H1 (cell line): ENCODE measurements at regions not wholly inside any gene's neighbourhood (a gene's known extent, or its start where the extent isn't known, plus 50 kb on each side); places are given as distances from the start of the nearest gene placed in this dataset.

Source experiments
- CTCF ChIA-PET: fragments of 300-600 bp; sonication (Branson Sonifier 250); formaldehyde crosslinking; loops from one replicate; lab custom pipeline; 2021; ENCODE audit not compliant: partially characterized antibody; lab: Charles Lee
- POLR2A ChIA-PET: fragments of 300-600 bp; sonication (Branson Sonifier 250); formaldehyde crosslinking; loops from one replicate; lab custom pipeline; 2021; ENCODE audit warnings: inconsistent platforms; ENCODE audit not compliant: partially characterized antibody; lab: Charles Lee
- DNase-seq, 2 experiments: peaks; one replicate each; pipeline versions ENCODE4 v3.0.0 to v3.0.0-alpha.2; 2010 to 2022; ENCODE audit warnings: low spot score in 2 of 2, low read depth in 1 of 2, mixed read lengths in 1 of 2
- FAIRE-seq: peaks from 2 replicates; lab custom pipeline; 2011; peaks lifted over from hg19 to GRCh38; lab: Jason Lieb, UNC
- H2AFZ ChIP-seq: 2 replicates; pipeline ENCODE4 v1.8.1; 2012; ENCODE audit warnings: low read length, inconsistent platforms
- H2AK5ac ChIP-seq: 2 replicates; pipeline ENCODE4 v1.6.1; 2013; ENCODE audit warnings: low read depth, low read length
- H2BK120ac ChIP-seq: replicated peaks from 2 replicates; pipeline ENCODE3; 2013; ENCODE audit warnings: low read depth, low read length, inconsistent platforms
- H2BK12ac ChIP-seq: 2 replicates; pipeline ENCODE4 v1.6.1; 2013; ENCODE audit warnings: low read depth, low read length
- H2BK15ac ChIP-seq: 2 replicates; pipeline ENCODE4 v1.6.1; 2013; ENCODE audit warnings: low read length
- H2BK20ac ChIP-seq: 2 replicates; pipeline ENCODE4 v1.6.1; 2013; ENCODE audit warnings: low read length
- H2BK5ac ChIP-seq: 2 replicates; pipeline ENCODE4 v1.6.1; 2013; ENCODE audit warnings: low read depth, low read length
- H3K14ac ChIP-seq: 2 replicates; pipeline ENCODE4 v1.6.1; 2013; ENCODE audit warnings: inconsistent platforms; ENCODE audit not compliant: insufficient read length
- H3K18ac ChIP-seq: 2 replicates; pipeline ENCODE4 v1.6.1; 2013; ENCODE audit warnings: low read length; ENCODE audit errors: extremely low read depth
- H3K23ac ChIP-seq: 2 replicates; pipeline ENCODE4 v1.6.1; 2013; ENCODE audit warnings: inconsistent platforms; ENCODE audit not compliant: insufficient read length
- H3K23me2 ChIP-seq: 2 replicates; pipeline ENCODE4 v1.6.1; 2013; ENCODE audit warnings: low read depth, low read length
- H3K27ac ChIP-seq: 2 replicates; pipeline ENCODE4 v1.6.1; 2011; ENCODE audit warnings: low read depth, low read length, inconsistent platforms
- H3K27me3 ChIP-seq, 4 experiments: replicated peaks in 1 of 4; 1 replicate in 1 of 4; 2 replicates in 3 of 4; pipeline versions ENCODE4 v1.6.1 to v1.8.1; 2011 to 2013; ENCODE audit warnings: low read length in 3 of 4, mild to moderate bottlenecking in 3 of 4, inconsistent platforms in 2 of 4, mixed read lengths in 2 of 4, moderate library complexity in 1 of 4; ENCODE audit not compliant: control insufficient read depth in 3 of 4, insufficient read depth in 3 of 4; ENCODE audit errors: extremely low read depth in 1 of 4
- H3K36me3 ChIP-seq, 4 experiments: 2 replicates each; pipeline versions ENCODE4 v1.6.1 to v1.8.1; 2011 to 2013; ENCODE audit warnings: mild to moderate bottlenecking in 4 of 4, low read length in 3 of 4, moderate library complexity in 2 of 4, control low read depth in 1 of 4, inconsistent platforms in 1 of 4; ENCODE audit not compliant: insufficient read depth in 4 of 4, control insufficient read depth in 2 of 4
- H3K4ac ChIP-seq: replicated peaks from 2 replicates; pipeline ENCODE3; 2013; ENCODE audit warnings: low read length, low read depth, mixed read lengths, inconsistent platforms; ENCODE audit not compliant: insufficient read length
- H3K4me1 ChIP-seq, 4 experiments: replicated peaks in 1 of 4; 1 replicate in 1 of 4; 2 replicates in 3 of 4; pipeline versions ENCODE4 v1.6.1 to v1.8.1; 2011 to 2013; ENCODE audit warnings: low read length in 3 of 4, inconsistent platforms in 2 of 4, mixed read lengths in 1 of 4; ENCODE audit not compliant: insufficient read depth in 4 of 4, control insufficient read depth in 3 of 4
- H3K4me2 ChIP-seq, 2 experiments: 2 replicates each; pipeline versions ENCODE4 v1.6.1 to v1.8.1; 2011 to 2013; ENCODE audit warnings: low read depth in 2 of 2, low read length in 2 of 2, control low read depth in 1 of 2, inconsistent platforms in 1 of 2, mild to moderate bottlenecking in 1 of 2; ENCODE audit not compliant: insufficient read depth in 1 of 2
- H3K4me3 ChIP-seq, 4 experiments: fragments of 200-600, 300-600 bp in 1 of 4; sonication (generic), shearing (Covaris generic), sonication (Bioruptor Twin) in 1 of 4; 2 replicates each; pipeline versions ENCODE4 v1.5.1 to v1.8.1; 2011 to 2016; ENCODE audit warnings: low read length in 4 of 4, low read depth in 3 of 4, control low read depth in 2 of 4, inconsistent platforms in 2 of 4, mild to moderate bottlenecking in 2 of 4, mixed read lengths in 1 of 4, moderate library complexity in 1 of 4; ENCODE audit not compliant: insufficient read depth in 2 of 4; ENCODE audit errors: extremely low read depth in 1 of 4
- H3K56ac ChIP-seq: replicated peaks from 2 replicates; pipeline ENCODE3; 2013; ENCODE audit warnings: low read depth, mild to moderate bottlenecking, mixed read lengths, low read length, inconsistent platforms; ENCODE audit not compliant: insufficient read length
- H3K79me1 ChIP-seq: 2 replicates; pipeline ENCODE4 v1.6.1; 2013; ENCODE audit warnings: low read depth, low read length, control low read depth
- H3K79me2 ChIP-seq, 2 experiments: 2 replicates each; pipeline versions ENCODE4 v1.6.1 to v1.8.1; 2012 to 2013; ENCODE audit warnings: low read length in 2 of 2, mild to moderate bottlenecking in 2 of 2, inconsistent platforms in 1 of 2; ENCODE audit not compliant: insufficient read depth in 2 of 2, control insufficient read depth in 1 of 2
- H3K9ac ChIP-seq, 4 experiments: replicated peaks in 1 of 4; 1 replicate in 1 of 4; 2 replicates in 3 of 4; pipeline versions ENCODE4 v1.6.1 to v1.8.1; 2011 to 2013; ENCODE audit warnings: low read depth in 3 of 4, low read length in 3 of 4, control low read depth in 2 of 4, mild to moderate bottlenecking in 2 of 4, moderate library complexity in 2 of 4, inconsistent platforms in 1 of 4; ENCODE audit errors: extremely low read depth in 1 of 4
- H3K9me3 ChIP-seq, 2 experiments: 2 replicates each; pipeline versions ENCODE4 v1.6.1 to v1.8.1; 2012 to 2013; ENCODE audit warnings: mild to moderate bottlenecking in 2 of 2, moderate library complexity in 2 of 2, control low read depth in 1 of 2, inconsistent platforms in 1 of 2, low read depth in 1 of 2, low read length in 1 of 2, mixed read lengths in 1 of 2; ENCODE audit not compliant: insufficient read depth in 2 of 2
- H4K20me1 ChIP-seq, 2 experiments: replicated peaks in 1 of 2; 2 replicates each; pipeline versions ENCODE3 to v1.8.1; 2011 to 2013; ENCODE audit warnings: inconsistent platforms in 2 of 2, low read length in 2 of 2, mild to moderate bottlenecking in 1 of 2; ENCODE audit not compliant: insufficient read depth in 2 of 2, control insufficient read depth in 1 of 2
- H4K5ac ChIP-seq: 2 replicates; pipeline ENCODE4 v1.6.1; 2013; ENCODE audit warnings: low read length, low read depth, mixed read lengths, inconsistent platforms; ENCODE audit not compliant: insufficient read length
- H4K8ac ChIP-seq: 2 replicates; pipeline ENCODE4 v1.8.0; 2013; ENCODE audit warnings: mild to moderate bottlenecking, moderate library complexity, low read length, inconsistent platforms; ENCODE audit not compliant: insufficient read depth; ENCODE audit errors: extremely low read depth
- H4K91ac ChIP-seq: replicated peaks from 2 replicates; pipeline ENCODE3; 2013; ENCODE audit warnings: low read length, mixed read lengths, inconsistent platforms; ENCODE audit not compliant: insufficient read length
- ASH2L ChIP-seq: fragments of 200-600, 300-600 bp; sonication (generic); IDR thresholded peaks from one replicate; pipeline ENCODE4 v1.7.1; 2017; ENCODE audit warnings: low read length
- BCL11A ChIP-seq, 2 experiments: IDR thresholded peaks; one replicate each; pipeline ENCODE4 v1.6.1; 2011; ENCODE audit warnings: low read depth in 2 of 2, low read length in 2 of 2, mild to moderate bottlenecking in 2 of 2
- BRCA1 ChIP-seq: IDR thresholded peaks from 2 replicates; pipeline ENCODE4 v1.6.1; 2012; ENCODE audit warnings: low read depth, low read length, improper control_type of control experiment
- CBX5 ChIP-seq: fragments of 300-800, 300-1000 bp; sonication (generic); IDR thresholded peaks from 2 replicates; pipeline ENCODE4 v1.7.1; 2016; ENCODE audit warnings: antibody characterized with exemption, low read length, low read depth
- CEBPB ChIP-seq: IDR thresholded peaks from 2 replicates; pipeline ENCODE4 v1.6.1; 2012; ENCODE audit warnings: low read depth, low read length
- CHD1 ChIP-seq: IDR thresholded peaks from 2 replicates; pipeline ENCODE4 v1.6.1; 2012; ENCODE audit warnings: low read depth, low read length, improper control_type of control experiment
- CTBP2 ChIP-seq: IDR thresholded peaks from 2 replicates; pipeline ENCODE4 v1.7.0; 2011; ENCODE audit warnings: borderline replicate concordance, mild to moderate bottlenecking, moderate library complexity, mixed read lengths, low read length; ENCODE audit not compliant: insufficient read depth, insufficient read length
- EP300 ChIP-seq, 2 experiments: IDR thresholded peaks; 1 replicate in 1 of 2; 2 replicates in 1 of 2; pipeline ENCODE4 v1.6.1; 2011 to 2012; ENCODE audit warnings: low read depth in 2 of 2, low read length in 2 of 2, mild to moderate bottlenecking in 2 of 2, borderline replicate concordance in 1 of 2, inconsistent platforms in 1 of 2, moderate library complexity in 1 of 2
- KDM4A ChIP-seq: IDR thresholded peaks from one replicate; pipeline ENCODE4 v1.7.1; 2012; ENCODE audit warnings: low read depth, mild to moderate bottlenecking, moderate library complexity, low read length, inconsistent platforms; ENCODE audit not compliant: severe bottlenecking
- PHF8 ChIP-seq: fragments of 200-600 bp; sonication (generic); conservative IDR thresholded peaks from 2 replicates; pipeline ENCODE4 v1.7.1; 2012; ENCODE audit warnings: low read depth, mild to moderate bottlenecking, inconsistent platforms, low read length, moderate library complexity
- RBBP5 ChIP-seq: IDR thresholded peaks from 2 replicates; pipeline ENCODE4 v1.7.1; 2012; ENCODE audit warnings: low read depth, mild to moderate bottlenecking, inconsistent platforms, low read length, moderate library complexity, borderline replicate concordance
- SIN3A ChIP-seq, 2 experiments: IDR thresholded peaks in 1 of 2; conservative IDR thresholded peaks in 1 of 2; 2 replicates each; pipeline ENCODE4 v1.6.1; 2011 to 2012; ENCODE audit warnings: low read length in 2 of 2, improper control_type of control experiment in 1 of 2, low read depth in 1 of 2, mild to moderate bottlenecking in 1 of 2
- SP1 ChIP-seq: IDR thresholded peaks from 2 replicates; pipeline ENCODE4 v1.6.1; 2011; ENCODE audit warnings: low read depth, low read length
- SP4 ChIP-seq: IDR thresholded peaks from 2 replicates; pipeline ENCODE4 v1.6.1; 2012; ENCODE audit warnings: low read length, inconsistent platforms
- SRF ChIP-seq: IDR thresholded peaks from 2 replicates; pipeline ENCODE4 v1.6.1; 2011; ENCODE audit warnings: mild to moderate bottlenecking, low read depth, low read length, moderate library complexity
- TAF1 ChIP-seq: IDR thresholded peaks from 2 replicates; pipeline ENCODE4 v1.6.1; 2011; ENCODE audit warnings: mild to moderate bottlenecking, low read depth, low read length
- WGBS, 2 experiments: shearing (Covaris generic) in 1 of 2; methylation state at CpG; one replicate each; pipeline versions ENCODE4 v1.1.6 to v1.1.7; 2013 to 2015; ENCODE audit warnings: low lambda C conversion rate in 2 of 2, mixed read lengths in 2 of 2, inconsistent platforms in 1 of 2, low coverage in 1 of 2, missing lambda C conversion rate in 1 of 2; ENCODE audit not compliant: insufficient replicate concordance in 2 of 2, insufficient coverage in 1 of 2, insufficient read length in 1 of 2; ENCODE audit errors: extremely low coverage in 1 of 2, missing lambda C conversion rate in 1 of 2; 5-methylcytosine and 5-hydroxymethylcytosine counted together

DNA sequence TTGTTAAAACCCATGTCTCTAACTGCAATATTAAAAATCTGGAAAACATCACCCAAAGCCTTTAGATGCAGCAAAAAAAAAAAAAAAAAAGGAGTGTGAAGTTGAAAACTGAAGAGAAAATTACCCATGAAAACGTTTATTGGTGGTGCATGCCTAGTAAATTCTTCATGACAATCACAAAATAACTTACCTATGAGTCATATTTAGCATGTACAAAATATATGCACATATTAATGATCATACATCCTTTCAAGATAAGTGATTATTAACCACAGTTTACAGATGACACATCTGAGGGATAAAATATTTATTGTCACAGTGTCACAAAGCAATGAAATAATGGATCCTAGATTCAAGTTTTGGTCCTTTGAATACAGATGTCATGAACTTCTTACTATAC lies 505.2 kb upstream of the NR5A2 start:
- no peaks in the 10 kb centered on the region for H3K79me2 ChIP-seq
- H4K5ac ChIP-seq, result no peak overlapping the region
- H2BK12ac ChIP-seq, result no peak overlapping the region
- FAIRE-seq (no peak), DNase-seq (no peak)
- H4K8ac ChIP-seq, result no peak overlapping the region
- no peak overlapping the region for H3K14ac ChIP-seq
- no peak overlapping the region for H2BK20ac ChIP-seq
- no peak overlapping the region for H2BK5ac ChIP-seq
- no peak overlapping the region for H3K9ac ChIP-seq
- no peak overlapping the region for H3K4ac ChIP-seq
- no peak overlapping the region for H2AK5ac ChIP-seq
- H3K36me3 ChIP-seq, result no peaks in the 10 kb centered on the region
- POLR2A ChIA-PET, result no interaction called here
- no peaks in the 10 kb centered on the region for H3K79me1 ChIP-seq
- no peaks in the 10 kb centered on the region for H3K9me3 ChIP-seq
- no peak overlapping the region for H2BK120ac ChIP-seq
- no peaks in the 10 kb centered on the region for H3K27me3 ChIP-seq
- H3K4me3 ChIP-seq, result no peak overlapping the region
- no peak overlapping the region for H2BK15ac ChIP-seq
- H3K4me2 ChIP-seq, result no peak overlapping the region
- CTCF ChIA-PET, result no interaction called here
- no peak overlapping the region for H4K91ac ChIP-seq
- no peak overlapping the region for H3K18ac ChIP-seq
- no peak overlapping the region for H3K27ac ChIP-seq
- no peak overlapping the region for H2AFZ ChIP-seq
- no peak overlapping the region for H3K23ac ChIP-seq
- H4K20me1 ChIP-seq, result no peaks in the 10 kb centered on the region
- 63% methylated on average over 1 of the region's 1 CpG; no CpG with 5 or more reads in 1 of the 2 experiments for WGBS, 2 experiments
- H3K56ac ChIP-seq, result no peak overlapping the region
- no peaks in the 10 kb centered on the region; the same call in 1 of the 2 replicates for H3K23me2 ChIP-seq
- H3K4me1 ChIP-seq, result no peaks in the 10 kb centered on the region
- TF ChIP-seq SRF (no peak), EP300 (IDR thresholded peaks at IDR 0.05; ENCODE audit: borderline replicate concordance in 1 of 2, low read depth in 2 of 2, low read length in 2 of 2) (no peak), KDM4A (no peak), CTBP2 (no peak), PHF8 (no peak), SP1 (no peak), CEBPB (no peak), SIN3A (conservative IDR thresholded peaks at IDR 0.05 in 1 of 2, IDR thresholded peaks at IDR 0.05 in 1 of 2; ENCODE audit: low read depth in 1 of 2, low read length in 2 of 2) (no peak), CHD1 (no peak), BRCA1 (no peak), RBBP5 (no peak), ASH2L (no peak), BCL11A (IDR thresholded peaks at IDR 0.05; ENCODE audit: low read depth in 2 of 2, low read length in 2 of 2) (no peak), CBX5 (no peak), TAF1 (no peak), SP4 (no peak)
